ENCODE measurements at regions not wholly inside any gene's neighbourhood (a gene's known extent, or its start where the extent isn't known, plus 50 kb on each side); places are given as distances from the start of the nearest gene placed in this dataset.
"Not testable (repeated sequence)": the region's sequence is repeated elsewhere in the genome, so short reads cannot be mapped to it uniquely, and the experiment has no call there.

DNA sequence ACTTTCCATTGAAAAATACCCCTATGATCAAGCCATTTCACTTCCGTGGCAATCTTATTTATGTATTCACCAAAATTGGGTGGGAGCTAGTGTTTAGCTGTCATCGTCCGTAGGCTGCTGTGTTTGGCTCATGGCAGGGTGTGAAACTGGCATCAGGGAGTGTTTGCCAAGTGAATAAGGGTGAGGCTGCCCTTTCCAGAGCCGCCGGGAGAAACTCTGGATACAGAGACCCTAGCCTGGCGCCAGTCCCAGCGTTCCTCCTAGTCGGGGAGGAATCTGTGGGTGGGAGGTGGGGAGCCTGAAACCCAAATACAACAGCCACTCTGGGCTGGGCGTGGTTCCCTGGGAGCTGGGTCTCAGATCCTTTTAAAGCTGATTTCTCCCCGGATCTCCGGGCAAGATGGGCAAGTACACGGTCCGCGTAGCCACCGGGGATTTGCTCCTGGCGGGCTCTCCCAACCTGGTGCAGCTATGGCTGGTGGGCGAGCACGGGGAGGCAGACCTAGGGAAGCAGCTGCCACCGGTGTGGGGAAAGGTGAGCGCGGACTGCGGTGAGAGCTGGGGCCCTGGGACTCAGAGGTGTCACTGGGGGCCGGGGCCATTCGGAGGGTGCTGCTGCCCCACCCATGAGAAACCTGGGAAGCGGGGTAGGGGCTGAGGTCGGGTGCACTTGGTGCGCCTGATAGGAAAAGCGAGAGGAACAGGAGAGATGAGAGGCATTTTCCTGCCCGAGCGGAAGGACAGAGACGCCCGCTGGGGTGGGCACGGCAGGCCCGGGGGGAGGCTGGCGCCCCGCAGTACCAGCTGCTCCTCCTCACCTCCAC is 62.1 kb upstream of the TEKT1 start:
- no peak for DNase-seq (ENCODE audit: low spot score)

DNA sequence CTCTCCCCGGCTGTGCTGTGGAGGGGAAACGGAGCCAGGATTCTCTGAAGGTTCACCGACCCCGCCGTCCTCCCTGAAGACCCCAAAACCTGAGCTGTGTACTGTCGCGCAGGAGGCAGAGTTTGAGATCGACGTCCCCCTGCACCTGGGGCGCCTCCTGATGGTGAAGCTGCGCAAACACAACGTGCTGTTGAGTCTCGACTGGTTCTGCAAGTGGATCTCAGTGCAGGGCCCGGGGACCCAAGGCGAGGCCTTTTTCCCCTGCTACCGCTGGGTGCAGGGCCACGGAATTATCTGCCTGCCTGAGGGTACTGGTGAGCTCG is 62.6 kb upstream of the TEKT1 start:
- DNase-seq (ENCODE audit: low spot score), result peak; percentile 3

DNA sequence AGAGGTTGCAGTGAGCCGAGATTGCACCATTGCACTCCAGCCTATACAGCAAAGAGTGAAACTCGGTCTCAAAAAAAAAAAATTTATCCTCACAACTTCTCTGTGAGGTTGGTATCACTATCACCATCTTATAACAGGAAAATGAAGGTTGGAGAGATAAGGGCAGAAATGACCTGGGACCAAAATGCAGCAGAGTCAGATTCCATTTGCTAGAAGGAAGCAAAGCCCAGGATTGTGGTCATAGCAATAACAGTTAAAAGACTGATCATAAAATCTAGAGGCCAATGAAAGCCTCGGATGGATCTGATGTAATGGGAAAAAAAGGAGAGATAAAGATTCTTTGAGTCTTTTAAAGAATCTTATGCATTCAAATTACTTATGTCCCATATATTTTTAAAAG is 69.6 kb upstream of the TEKT1 start:
- no peak for DNase-seq (ENCODE audit: low spot score)

DNA sequence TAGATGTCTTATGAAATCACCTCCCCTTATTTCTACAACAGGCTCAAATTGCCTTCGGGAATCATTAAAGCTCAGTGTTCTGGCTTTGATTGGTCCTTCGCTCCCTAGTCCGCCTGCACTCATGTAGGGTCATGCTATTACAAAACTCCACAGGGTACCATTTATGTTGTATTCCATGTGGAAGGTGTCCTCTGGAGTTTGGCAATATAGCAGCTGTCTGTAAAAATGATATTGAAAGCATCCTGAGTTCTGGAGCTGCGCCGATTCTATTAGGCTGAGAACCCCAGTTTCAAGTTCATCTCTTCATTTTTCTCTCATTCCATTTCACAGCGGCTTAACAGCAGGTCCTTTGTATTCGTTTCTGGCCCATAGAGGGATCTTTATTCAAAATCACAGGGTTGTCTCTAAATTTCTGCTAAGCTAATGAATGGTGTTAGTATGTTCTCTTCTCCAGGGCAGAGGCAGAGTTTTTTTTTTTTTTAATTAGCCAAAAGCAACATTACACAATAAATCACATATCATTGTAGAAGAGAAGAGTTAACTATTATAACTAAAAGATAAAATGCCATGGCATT is 71.9 kb upstream of the TEKT1 start:
- no peak for DNase-seq (ENCODE audit: low spot score)

DNA sequence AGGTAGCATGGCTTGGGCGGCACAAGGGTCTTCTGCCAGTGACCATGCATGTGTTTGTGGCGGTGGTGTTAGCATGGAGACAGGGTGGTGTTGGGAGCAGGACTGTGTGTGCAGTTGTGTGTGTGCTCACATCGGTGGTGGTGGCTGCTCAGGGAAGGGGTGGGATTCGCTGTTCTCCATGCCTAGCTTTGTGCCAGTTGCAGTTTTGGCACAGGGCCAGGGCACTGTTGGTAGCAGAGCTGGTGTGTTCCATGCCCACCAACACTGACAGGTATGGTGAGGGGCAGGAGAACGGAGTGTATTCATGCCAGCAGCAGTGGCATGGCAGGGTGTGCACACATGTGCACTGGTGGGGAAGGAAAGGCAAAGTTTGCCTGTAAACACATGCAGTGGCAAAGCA is 77.3 kb upstream of the TEKT1 start:
- no peak for DNase-seq (ENCODE audit: low spot score)

DNA sequence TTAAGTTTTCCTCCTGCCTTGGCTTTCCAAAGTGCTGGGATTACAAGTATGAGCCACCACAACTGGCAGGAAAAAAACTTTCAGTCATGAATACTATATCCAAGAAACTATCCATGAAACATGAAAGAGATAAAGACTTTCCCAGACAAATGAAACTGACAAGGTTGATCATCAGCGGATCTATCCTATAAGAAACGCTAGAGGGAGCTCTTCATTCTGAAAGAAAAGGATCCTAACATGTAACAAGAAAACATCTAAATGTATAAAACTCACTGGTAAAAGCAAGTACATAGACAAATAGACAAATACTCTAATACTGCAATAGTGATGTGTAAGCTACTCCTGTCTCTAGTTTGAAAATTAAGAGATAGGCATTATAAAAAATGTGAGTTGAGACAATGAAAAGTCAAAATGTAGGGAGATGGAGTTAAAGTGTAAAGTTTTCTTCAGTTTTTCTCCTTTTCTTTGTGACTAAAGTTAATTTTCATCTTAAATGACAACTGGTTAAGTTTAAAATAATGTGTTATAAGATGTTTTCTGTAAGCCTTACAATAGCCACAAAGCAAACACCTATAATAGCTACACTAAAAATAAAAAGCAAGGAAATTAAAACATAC is 79.6 kb upstream of the TEKT1 start:
- peak; percentile 58 for DNase-seq (ENCODE audit: low spot score)

DNA sequence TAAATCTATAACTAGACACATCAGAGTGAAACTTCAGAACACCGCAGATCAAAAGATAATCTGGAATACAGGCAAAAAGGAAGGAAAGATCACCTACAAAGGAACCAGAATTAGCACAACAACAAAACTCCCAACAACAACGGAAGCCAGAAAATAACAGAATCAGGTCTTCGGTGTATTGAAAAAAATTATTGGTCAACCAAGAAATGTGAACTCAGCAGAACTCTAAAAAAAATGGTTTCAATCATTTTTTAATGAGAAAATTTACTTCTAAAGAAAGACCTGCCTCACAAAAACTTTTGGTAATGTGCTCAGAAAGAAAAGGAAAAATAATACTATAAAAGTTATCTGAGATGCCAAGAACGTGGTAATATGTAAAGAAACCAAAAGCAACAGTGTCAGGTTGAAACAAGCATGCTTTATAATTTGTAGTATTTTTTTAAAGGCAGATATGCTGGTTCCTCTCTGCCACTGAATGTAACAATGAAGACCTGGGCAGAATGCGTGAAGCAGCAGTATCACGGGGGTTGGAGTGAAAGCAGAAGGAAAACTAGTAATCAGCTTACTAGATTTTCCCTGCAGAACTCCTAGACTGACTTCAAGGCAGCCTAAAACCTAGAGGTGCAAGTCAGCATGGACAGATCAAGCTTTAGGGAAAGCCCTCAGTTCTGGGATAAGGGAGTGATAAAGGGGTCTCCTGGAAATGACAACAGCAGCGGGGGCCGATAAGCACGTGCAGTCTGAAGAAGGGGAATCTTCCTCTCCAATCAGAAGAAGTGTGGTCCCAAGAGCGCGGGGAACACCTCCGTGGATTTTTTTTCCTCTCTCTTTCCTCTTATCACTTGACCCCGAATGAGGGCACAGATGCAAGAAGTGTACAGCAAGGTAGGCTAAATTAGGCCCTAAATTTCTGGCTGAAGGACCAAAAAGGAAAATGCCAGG is 80.9 kb upstream of the TEKT1 start:
- no peak for DNase-seq (ENCODE audit: low spot score)

DNA sequence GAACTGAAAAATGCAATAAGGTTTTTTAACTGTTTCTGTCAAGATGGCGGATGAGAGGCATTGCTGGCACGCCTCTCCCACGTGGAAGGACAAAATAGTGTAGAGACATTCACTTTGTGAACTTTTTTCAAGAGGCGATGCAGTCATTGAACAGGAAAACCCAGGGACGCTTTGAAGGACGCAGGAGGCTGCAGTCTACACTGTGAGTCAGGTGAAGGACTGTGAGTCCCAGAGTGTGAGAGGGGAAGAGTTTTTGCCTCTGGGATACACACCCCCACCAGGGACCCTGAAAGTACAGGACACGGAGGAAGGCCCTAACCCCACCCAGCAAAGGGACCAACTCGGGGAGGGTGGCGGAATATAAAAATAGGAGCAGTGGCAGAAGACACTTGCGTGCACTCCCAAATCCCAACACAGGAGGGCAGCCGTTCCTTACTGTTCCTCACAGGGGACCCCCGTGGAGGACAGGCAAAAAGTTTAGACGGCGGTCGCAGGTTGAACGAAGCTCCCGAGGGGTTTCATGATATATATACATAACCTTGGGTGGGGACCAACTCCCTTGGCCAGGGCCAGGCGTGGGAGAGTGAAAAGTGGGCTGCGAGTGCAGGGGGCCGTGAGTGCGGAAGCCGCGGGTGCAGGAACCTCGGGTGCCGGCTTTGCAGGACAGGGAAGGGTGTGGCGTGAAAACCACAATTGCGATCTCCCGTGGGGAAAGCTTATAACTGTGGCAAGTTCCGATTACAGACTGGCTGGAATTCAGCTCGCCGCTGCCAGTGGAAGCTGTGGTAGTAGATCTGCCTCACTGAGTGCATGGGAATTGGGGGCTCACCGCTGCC is 82.0 kb upstream of the ALOX12 start:
- peak; percentile 72 for DNase-seq (ENCODE audit: low spot score)

DNA sequence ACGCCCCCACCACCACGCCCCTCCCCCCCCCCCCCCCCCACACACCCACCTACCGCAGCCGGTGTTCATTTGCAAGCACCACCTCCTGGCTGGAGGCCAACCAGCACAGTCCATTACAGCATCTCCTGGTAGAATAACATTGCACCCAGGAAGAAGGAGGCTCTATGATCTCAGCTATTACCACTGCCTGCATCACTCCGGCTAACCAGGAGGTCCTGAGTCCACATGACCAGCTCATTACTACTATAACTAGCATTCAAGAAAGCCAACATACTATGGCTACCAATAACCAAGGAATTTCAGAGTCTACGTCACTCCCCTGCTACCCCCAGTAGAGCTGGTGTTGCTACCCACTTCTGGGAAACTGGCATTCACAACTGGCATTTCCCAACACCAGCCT is 81.1 kb upstream of the ALOX12 start:
- DNase-seq (ENCODE audit: low spot score), result peak; percentile 14

DNA sequence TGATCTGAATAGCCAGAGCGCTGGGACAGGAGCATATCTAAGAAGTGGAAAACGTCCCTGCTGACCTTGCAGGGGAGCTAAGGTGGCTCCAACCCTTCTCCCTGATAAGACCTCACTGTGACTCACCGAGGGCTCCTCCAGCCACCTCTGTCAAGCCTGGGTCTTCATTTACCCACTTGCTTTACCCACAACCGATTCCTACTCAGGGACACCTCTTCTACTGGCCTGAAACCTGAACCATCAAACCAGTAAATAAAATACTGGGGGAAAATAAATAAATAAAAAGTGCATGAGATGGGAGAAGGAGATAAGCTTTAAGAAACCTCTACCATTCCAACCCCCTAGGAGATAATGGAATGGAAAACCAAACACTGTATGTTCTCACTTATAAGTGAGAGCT is 80.2 kb upstream of the ALOX12 start:
- DNase-seq (ENCODE audit: low spot score), result no peak

DNA sequence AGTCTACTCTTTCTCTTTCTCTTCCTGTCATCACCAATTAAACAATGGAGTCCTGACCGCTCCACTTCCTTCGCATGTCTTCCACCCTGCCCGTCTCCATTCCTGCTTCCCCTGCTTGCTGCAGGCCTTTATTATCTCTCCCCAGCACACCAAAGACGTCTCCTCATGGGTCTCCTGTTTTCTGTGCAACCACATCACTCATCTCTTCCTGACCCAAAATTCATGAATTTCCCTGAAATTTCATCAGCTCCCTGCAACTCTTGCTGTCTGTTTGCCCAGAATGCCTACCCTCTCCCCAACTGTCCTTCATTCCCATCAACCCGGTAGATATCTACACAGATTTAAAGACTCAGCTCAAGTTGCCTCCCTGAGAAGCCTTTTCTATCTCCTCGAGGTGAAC is 76.7 kb upstream of the ALOX12 start:
- no peak for DNase-seq (ENCODE audit: low spot score)

DNA sequence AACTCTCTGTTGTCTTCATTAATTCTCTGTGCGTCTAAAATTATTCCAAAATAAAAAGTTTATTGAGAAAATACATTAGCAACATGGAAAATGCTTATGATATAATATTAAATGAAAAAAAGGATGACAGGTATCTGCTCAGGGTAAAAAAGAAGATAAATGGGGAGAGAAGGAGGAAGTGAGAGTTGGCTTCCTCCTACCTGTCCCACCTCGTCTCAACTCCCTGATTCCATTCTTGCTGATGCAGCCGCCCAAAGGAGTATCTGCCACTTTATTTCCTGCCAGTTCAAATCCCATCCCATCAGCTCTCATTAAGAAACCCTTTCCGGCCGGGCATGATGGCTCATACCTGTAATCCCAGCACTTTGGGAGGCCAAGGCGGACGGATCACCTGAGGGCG is 72.5 kb upstream of the ALOX12 start:
- DNase-seq (ENCODE audit: low spot score), result no peak

DNA sequence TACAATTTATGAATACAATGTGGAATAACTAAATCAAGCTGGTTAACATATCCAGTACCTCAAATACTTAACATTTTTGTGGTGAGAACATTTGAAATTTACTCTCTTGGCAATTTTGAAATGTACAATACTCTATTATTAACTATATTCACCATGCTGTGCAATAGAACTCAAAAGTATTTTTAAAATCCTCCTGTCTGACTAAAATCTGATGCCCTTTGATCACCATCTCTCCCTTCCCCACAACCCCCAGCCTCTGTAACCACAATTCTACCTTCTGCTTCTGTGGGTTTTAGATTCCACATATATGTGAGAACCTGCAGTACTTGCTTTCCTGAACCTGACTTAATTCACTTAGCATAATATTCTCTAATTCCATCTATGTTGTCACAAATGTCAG is 71.6 kb upstream of the ALOX12 start:
- DNase-seq (ENCODE audit: low spot score), result no peak

DNA sequence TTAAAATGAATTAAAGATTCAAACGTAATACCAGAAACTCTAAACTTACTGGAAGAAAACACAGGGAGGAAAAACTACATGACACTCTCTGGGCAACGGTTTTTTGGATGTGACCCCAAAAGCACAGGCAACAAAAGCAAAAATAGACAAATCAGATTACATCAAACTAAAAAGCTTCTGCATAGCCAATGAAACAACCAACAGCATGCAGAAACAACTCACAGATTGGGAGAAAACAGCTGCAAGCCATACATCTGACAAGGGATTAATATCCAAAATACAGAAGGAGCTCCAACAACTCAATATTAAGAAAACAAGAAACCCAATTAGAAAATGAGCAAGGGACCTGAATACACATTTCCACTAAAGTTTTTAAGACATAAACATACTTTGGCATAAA is 69.2 kb upstream of the ALOX12 start:
- DNase-seq (ENCODE audit: low spot score), result no peak

DNA sequence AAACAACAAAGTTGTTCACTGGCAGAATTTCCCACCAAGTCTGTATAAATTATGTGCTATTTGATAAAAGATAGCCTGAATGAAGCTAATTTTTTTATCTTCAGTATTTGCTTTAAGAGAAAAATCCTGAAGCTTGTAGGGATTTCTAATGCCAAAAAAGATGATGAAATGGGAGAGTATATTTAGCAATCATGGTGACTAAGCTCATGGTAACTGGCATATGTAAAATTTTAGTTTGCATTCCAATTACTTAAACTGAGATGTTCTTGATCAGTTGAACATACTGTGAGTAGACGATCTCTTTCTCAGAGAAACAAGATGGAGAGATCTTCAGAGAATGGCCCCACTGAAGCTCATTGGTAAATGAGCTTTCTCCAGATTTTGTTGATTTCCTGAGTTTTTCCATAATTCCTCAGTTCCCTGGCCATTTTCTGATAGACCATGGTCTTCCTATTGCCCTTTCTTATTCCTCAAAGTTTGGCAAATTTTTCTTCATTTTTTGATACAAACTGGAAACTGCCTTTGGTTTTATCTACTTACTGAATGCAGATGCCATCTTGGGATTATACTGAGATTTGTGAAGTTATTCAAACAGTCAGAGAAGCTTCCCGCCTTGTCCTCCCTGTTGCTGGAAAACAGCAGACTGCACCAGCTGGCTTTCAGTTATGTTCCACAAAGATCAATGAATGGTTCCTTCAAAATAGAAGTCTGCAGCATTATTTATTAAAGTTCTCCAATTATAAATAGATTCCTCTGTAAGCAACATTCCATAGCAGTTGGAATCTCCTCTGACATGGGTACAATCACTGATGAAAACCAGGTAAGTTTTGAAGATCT is 68.3 kb upstream of the ALOX12 start:
- no peak for DNase-seq (ENCODE audit: low spot score)

DNA sequence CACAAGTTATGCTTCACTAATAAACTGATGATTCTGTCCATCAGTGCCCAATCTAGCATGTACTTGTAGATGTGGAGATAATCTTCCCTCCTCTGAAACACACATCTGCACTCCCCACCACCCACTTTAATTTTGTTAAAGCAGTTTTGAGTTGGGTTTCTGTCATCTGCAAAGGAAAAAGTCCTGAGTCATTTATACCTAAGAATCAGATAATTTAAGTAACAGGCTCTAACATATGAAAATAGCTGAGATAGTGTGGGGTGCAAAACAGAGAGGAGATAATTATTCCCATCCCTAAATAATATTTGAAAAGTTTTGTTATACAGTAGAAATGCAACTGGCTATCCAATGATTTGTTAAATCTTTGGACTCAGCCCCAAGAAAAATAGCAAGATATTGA is 67.7 kb upstream of the ALOX12 start:
- no peak for DNase-seq (ENCODE audit: low spot score)

DNA sequence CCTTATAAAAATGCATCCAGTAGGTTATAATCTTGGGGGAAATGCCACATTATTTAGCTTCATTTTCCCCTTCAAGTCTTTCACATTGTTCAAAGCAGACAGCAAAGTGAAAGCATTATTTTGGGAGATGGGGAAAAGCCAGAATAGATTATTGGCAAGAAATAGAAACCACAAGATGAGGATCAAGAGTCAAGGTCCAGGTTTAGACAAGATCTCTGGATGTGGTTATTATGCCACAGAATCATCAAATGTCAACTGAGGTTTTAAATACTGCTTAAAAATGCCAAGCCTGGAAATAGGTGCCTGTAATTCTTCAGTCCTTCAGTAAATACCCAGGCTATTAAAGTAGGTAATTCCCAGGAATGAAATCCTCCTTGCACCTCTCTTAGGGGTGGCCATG is 65.1 kb upstream of the ALOX12 start:
- no peak for DNase-seq (ENCODE audit: low spot score)

DNA sequence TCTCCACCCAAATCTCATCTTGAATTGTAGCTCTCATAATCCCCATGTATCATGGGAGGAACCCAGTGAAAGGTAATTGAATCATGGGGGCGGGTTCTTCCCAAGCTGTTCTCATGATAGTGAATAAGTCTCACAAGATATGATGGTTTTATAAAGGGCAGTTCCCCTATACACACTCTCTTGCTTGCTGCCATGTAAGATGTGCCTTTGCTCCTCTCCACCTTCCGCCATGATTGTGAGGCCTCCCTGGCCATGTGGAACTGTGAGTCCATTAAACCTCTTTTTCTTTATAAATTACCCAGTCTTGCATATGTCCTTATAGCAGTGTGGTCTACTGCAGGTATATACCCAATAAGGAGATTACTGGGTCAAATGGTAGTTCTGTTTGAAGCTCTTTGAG is 61.3 kb upstream of the ALOX12 start:
- DNase-seq (ENCODE audit: low spot score), result not testable (repeated sequence)

DNA sequence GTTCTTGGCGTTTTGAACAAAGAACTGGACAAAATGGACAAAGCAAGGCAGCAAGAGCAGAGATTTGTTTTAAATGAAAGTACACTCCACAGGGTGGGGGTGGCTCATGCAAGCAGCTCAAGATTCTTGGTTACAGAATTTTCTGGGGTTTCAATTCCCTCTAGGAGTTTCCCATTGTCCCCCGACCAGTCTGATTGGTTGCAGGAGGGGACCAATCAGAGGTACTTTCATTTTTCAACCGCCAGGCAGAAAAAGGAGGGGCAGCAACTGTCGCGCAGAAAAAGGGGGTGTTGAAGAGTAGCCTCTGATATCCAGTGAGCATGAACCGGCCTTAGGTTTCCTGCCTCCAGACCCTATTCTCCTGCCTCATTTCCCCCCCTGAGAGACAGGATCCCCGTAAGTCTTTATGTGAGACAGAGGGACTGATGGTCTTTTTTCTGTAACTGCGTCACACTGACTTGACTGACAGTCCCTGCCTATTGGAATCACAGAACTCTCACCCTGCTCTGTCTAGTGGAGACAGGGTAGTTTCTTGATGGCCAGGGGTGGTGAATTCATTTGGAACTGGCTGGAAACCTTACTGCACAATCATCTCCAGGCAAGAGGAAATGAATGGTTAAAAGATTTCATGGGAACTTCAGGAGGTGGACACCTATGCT is 59.4 kb upstream of the ALOX12 start:
- DNase-seq (ENCODE audit: low spot score), result no peak

DNA sequence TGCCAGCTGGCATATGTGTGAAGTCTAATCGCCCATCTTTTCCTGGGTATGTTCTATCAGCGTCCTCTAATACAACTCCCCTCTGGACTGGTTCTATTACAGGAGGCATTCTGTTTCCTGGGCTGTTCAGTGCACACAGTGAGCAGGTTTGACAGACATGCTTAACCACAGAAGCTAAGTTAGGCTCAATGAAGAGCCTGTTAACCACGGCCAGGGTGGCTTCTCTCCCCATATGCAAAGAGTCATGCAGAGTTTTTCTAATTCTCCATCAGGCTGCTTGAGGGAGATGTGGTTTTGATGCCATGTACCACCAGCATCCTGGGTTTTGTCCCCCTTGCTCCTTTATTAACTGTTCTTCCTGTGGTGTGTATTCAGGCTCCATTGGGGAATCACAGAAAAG is 57.2 kb upstream of the ALOX12 start:
- no peak for DNase-seq (ENCODE audit: low spot score)
